ENCODE measurements at regions not wholly inside any gene's neighbourhood (a gene's known extent, or its start where the extent isn't known, plus 50 kb on each side); places are given as distances from the start of the nearest gene placed in this dataset.

DNA sequence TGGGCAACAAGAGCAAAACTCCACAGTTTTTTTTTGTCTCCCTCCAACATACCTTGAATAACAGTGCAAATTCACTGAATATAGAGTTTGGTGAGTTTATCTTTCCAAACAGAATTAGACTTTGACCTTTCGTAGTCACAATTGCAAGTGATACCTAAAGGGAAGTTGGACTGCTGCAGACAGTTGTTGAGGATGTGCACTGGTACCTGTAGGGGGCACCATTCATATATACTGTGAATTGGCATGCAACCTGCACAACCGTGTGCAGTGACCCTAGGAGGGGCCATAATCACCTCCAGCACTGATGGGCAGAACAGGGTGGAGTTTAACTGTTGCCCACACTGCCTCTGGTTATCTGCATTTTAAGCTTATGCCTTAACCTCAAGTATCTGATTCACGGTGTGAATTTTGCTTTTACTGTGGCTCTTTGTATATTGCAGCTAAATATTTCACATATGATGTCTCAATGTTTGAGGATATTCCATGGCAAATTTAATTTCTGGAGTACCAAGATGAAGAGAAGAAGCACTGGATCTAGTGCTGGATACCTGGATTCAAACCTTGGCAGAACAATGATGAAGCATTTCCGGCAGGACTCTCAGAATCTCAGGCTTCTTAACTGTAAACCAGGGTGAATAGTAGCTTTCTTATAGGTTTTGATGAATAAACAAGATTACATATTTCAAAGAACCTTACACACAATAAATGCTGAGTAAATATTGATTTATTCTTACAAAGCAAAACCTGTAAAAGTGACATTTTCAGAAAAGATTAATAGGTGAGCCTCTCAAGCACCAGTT lies 144.3 kb downstream of the ACTBL2 start:
- no peak for TF ChIP-seq POLR2A (IDR thresholded peaks at IDR 0.05)
- TF ChIP-seq, protein P1, sequence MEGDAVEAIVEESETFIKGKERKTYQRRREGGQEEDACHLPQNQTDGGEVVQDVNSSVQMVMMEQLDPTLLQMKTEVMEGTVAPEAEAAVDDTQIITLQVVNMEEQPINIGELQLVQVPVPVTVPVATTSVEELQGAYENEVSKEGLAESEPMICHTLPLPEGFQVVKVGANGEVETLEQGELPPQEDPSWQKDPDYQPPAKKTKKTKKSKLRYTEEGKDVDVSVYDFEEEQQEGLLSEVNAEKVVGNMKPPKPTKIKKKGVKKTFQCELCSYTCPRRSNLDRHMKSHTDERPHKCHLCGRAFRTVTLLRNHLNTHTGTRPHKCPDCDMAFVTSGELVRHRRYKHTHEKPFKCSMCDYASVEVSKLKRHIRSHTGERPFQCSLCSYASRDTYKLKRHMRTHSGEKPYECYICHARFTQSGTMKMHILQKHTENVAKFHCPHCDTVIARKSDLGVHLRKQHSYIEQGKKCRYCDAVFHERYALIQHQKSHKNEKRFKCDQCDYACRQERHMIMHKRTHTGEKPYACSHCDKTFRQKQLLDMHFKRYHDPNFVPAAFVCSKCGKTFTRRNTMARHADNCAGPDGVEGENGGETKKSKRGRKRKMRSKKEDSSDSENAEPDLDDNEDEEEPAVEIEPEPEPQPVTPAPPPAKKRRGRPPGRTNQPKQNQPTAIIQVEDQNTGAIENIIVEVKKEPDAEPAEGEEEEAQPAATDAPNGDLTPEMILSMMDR (IDR thresholded peaks at IDR 0.05 in 4 of 5, conservative IDR thresholded peaks at IDR 0.05 in 1 of 5), result peak in 1 of 5 experiments; percentile 24

All from gastrocnemius medialis (tissue), 4 donors.